ENCODE measurements at regions not wholly inside any gene's neighbourhood (a gene's known extent, or its start where the extent isn't known, plus 50 kb on each side); places are given as distances from the start of the nearest gene placed in this dataset.

DNA sequence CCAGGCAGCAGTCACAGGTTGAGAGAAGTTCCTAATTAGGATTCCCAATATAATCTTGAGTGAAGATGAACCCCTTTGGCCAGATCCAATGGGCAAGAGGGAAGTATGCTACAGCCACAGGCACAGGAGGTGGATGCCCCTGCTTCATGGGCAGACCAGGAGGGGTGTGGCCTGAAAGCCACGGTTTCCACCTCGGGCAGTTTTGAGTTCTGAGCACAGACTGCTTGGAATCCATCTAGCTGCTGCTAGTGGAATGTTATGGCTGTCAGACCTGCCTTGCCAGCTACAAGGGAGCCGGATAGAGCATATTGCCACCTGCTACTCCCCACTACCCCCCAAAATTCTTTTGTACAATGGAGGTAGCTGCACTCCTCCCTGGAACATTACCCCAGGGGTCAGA, 672.9 kb downstream of the HACE1 start:
- TF ChIP-seq, protein P1, sequence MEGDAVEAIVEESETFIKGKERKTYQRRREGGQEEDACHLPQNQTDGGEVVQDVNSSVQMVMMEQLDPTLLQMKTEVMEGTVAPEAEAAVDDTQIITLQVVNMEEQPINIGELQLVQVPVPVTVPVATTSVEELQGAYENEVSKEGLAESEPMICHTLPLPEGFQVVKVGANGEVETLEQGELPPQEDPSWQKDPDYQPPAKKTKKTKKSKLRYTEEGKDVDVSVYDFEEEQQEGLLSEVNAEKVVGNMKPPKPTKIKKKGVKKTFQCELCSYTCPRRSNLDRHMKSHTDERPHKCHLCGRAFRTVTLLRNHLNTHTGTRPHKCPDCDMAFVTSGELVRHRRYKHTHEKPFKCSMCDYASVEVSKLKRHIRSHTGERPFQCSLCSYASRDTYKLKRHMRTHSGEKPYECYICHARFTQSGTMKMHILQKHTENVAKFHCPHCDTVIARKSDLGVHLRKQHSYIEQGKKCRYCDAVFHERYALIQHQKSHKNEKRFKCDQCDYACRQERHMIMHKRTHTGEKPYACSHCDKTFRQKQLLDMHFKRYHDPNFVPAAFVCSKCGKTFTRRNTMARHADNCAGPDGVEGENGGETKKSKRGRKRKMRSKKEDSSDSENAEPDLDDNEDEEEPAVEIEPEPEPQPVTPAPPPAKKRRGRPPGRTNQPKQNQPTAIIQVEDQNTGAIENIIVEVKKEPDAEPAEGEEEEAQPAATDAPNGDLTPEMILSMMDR (IDR thresholded peaks at IDR 0.05 in 2 of 3, conservative IDR thresholded peaks at IDR 0.05 in 1 of 3; ENCODE audit: insufficient read depth in 2 of 3, low read depth in 1 of 3, low read length in 3 of 3), result no peak
- TF ChIP-seq ZFX (CRISPR knock-in tag; IDR thresholded peaks at IDR 0.05), result no peak
